ENCODE measurements at regions not wholly inside any gene's neighbourhood (a gene's known extent, or its start where the extent isn't known, plus 50 kb on each side); places are given as distances from the start of the nearest gene placed in this dataset.

GRCh38 chr7:41096917-41097316, 606.0 kb downstream of the INHBA start:
- no peak for DNase-seq (ENCODE audit: low spot score)
- TF ChIP-seq CTCF (IDR thresholded peaks at IDR 0.05; ENCODE audit: extremely low read depth, insufficient read depth, missing control alignments) = no peak
- in situ Hi-C loops (cut with MboI; ENCODE audit: low pct_unique_long_range_greater_than_20kb, low sequenced_read_pairs, unreplicated experiment) = no loop called here

GRCh38 chr7:41093141-41093540, 609.7 kb downstream of the INHBA start:
- in situ Hi-C loops (cut with MboI; ENCODE audit: low pct_unique_long_range_greater_than_20kb, low sequenced_read_pairs, unreplicated experiment) = no loop called here
- TF ChIP-seq CTCF (IDR thresholded peaks at IDR 0.05; ENCODE audit: extremely low read depth, insufficient read depth, missing control alignments) = no peak
- DNase-seq (ENCODE audit: low spot score) = no peak

- no peak for DNase-seq (ENCODE audit: low spot score)
- in situ Hi-C loops (cut with MboI; ENCODE audit: low pct_unique_long_range_greater_than_20kb, low sequenced_read_pairs, unreplicated experiment) = no loop called here
- TF ChIP-seq CTCF (IDR thresholded peaks at IDR 0.05; ENCODE audit: extremely low read depth, insufficient read depth, missing control alignments) = no peak
These were observed 617.6 kb downstream of the INHBA start for GRCh38 chr7:41085244-41085643.

GRCh38 chr7:41084381-41084780, 618.5 kb downstream of the INHBA start:
- DNase-seq (ENCODE audit: low spot score) = no peak
- in situ Hi-C loops (cut with MboI; ENCODE audit: low pct_unique_long_range_greater_than_20kb, low sequenced_read_pairs, unreplicated experiment) = no loop called here
- TF ChIP-seq CTCF (IDR thresholded peaks at IDR 0.05; ENCODE audit: extremely low read depth, insufficient read depth, missing control alignments) = no peak

GRCh38 chr7:41069635-41070034, 633.3 kb downstream of the INHBA start:
- in situ Hi-C loops (cut with MboI; ENCODE audit: low pct_unique_long_range_greater_than_20kb, low sequenced_read_pairs, unreplicated experiment) = no loop called here
- no peak for DNase-seq (ENCODE audit: low spot score)
- TF ChIP-seq CTCF (IDR thresholded peaks at IDR 0.05; ENCODE audit: extremely low read depth, insufficient read depth, missing control alignments) = no peak

- TF ChIP-seq CTCF (IDR thresholded peaks at IDR 0.05; ENCODE audit: extremely low read depth, insufficient read depth, missing control alignments) = no peak
- no peak for DNase-seq (ENCODE audit: low spot score)
- in situ Hi-C loops (cut with MboI; ENCODE audit: low pct_unique_long_range_greater_than_20kb, low sequenced_read_pairs, unreplicated experiment) = no loop called here
These were observed 635.3 kb downstream of the INHBA start for GRCh38 chr7:41067576-41067975.

- in situ Hi-C loops (cut with MboI; ENCODE audit: low pct_unique_long_range_greater_than_20kb, low sequenced_read_pairs, unreplicated experiment) = no loop called here
- DNase-seq (ENCODE audit: low spot score) = no peak
- no peak for TF ChIP-seq CTCF (IDR thresholded peaks at IDR 0.05; ENCODE audit: extremely low read depth, insufficient read depth, missing control alignments)
These were observed 637.2 kb downstream of the INHBA start for GRCh38 chr7:41065663-41066062.
